Right lobe of liver (tissue), 6 donors: ENCODE measurements at regions not wholly inside any gene's neighbourhood (a gene's known extent, or its start where the extent isn't known, plus 50 kb on each side); places are given as distances from the start of the nearest gene placed in this dataset.

ENCODE experiments used
- ATAC-seq, 4 donors: fragments of 200-7000 bp; cut with Tn5 transposase; one replicate each; pipeline ENCODE4 v1.9.1; 2020; ENCODE audit warnings: mild to moderate bottlenecking in 4 of 4, moderate library complexity in 4 of 4
- DNase-seq, 3 donors: peaks; one replicate each; pipeline ENCODE4 v3.0.0-alpha.2; 2020
- H3K27ac ChIP-seq, 3 donors: fragments of 200-600 bp; one replicate each; pipeline ENCODE4 v1.8.0; 2022
- H3K27me3 ChIP-seq, 2 donors: fragments of 200-600 bp; one replicate each; pipeline ENCODE4 v1.8.0; 2022
- H3K36me3 ChIP-seq, 4 donors: fragments of 200-600 bp; sonication (generic) in 1 of 4; one replicate each; pipeline versions ENCODE4 v1.5.1 to v1.8.0; 2017 to 2022; ENCODE audit warnings: control low read depth in 1 of 4
- H3K4me1 ChIP-seq, 4 donors: fragments of 200-600 bp; sonication (generic) in 1 of 4; one replicate each; pipeline versions ENCODE4 v1.5.1 to v1.8.0; 2017 to 2022; ENCODE audit warnings: control low read depth in 1 of 4
- H3K4me3 ChIP-seq, 3 donors: fragments of 200-600 bp; one replicate each; pipeline ENCODE4 v1.8.0; 2022
- H3K9me3 ChIP-seq, 4 donors: fragments of 200-600 bp; sonication (generic) in 1 of 4; one replicate each; pipeline versions ENCODE4 v1.5.1 to v1.8.0; 2017 to 2022; ENCODE audit warnings: control low read depth in 1 of 4
- POLR2A ChIP-seq: fragments of 450-650 bp; IDR thresholded peaks from one replicate; pipeline ENCODE4 v1.6.1; 2017; ENCODE audit warnings: antibody characterized with exemption, mild to moderate bottlenecking
- WGBS: methylation state at CpG from one replicate; pipeline ENCODE4 v1.1.6; 2018; ENCODE audit warnings: low coverage, low lambda C conversion rate; ENCODE audit not compliant: insufficient coverage; ENCODE audit errors: missing lambda C conversion rate; 5-methylcytosine and 5-hydroxymethylcytosine counted together
- intact Hi-C, 2 donors: fragments of 100-400 bp; cut with DNase I; formaldehyde crosslinking; loops; one replicate each; pipeline versions ENCODE4 v1.11.2 to v1.14.1; 2022
- TF ChIP-seq, protein P1 (sequence below), 4 donors: fragments of 200-600 bp in 3 of 4; fragments of 450-650 bp in 1 of 4; IDR thresholded peaks; one replicate each; pipeline versions ENCODE4 v1.5.1 to v1.8.0; 2016 to 2022; ENCODE audit warnings: antibody characterized with exemption in 4 of 4, mild to moderate bottlenecking in 2 of 4
- donor health status: DM: no; HTN: yes; CAD: no.
- donor health status: DM: no; HTN: no; CAD: no.
- donor health status: DM: no; HTN: no; CAD: no.
- donor health status: DM: no; HTN: yes; CAD: no.
- donor health status: DM: no; HTN: yes; CAD: no.

DNA sequence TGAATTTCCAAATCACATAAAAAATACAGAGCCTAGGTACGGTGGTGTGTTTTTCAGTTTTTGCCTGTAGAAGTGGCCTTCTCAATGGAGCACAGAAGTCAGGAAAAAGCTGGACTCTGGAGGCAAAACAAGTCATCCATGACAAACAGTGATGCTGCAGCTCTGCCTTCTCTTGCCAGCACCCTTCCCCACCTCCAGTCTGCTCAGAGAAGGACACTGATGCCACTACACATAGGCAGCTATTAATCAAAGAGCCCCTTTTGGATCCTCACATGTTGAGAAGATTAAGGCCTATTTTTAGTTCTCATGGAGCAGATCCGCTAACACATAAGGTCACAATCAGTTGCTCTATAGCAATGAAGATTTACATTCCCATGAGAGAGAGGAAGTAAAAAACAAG, 181.6 kb upstream of the GALNT5 start:
- H3K4me3 ChIP-seq = no peak overlapping the region
- TF ChIP-seq, protein P1, sequence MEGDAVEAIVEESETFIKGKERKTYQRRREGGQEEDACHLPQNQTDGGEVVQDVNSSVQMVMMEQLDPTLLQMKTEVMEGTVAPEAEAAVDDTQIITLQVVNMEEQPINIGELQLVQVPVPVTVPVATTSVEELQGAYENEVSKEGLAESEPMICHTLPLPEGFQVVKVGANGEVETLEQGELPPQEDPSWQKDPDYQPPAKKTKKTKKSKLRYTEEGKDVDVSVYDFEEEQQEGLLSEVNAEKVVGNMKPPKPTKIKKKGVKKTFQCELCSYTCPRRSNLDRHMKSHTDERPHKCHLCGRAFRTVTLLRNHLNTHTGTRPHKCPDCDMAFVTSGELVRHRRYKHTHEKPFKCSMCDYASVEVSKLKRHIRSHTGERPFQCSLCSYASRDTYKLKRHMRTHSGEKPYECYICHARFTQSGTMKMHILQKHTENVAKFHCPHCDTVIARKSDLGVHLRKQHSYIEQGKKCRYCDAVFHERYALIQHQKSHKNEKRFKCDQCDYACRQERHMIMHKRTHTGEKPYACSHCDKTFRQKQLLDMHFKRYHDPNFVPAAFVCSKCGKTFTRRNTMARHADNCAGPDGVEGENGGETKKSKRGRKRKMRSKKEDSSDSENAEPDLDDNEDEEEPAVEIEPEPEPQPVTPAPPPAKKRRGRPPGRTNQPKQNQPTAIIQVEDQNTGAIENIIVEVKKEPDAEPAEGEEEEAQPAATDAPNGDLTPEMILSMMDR (IDR thresholded peaks at IDR 0.05) = no peak
- TF ChIP-seq POLR2A = no peak
- no peaks in the 10 kb centered on the region for H3K36me3 ChIP-seq
- 74% methylated on average over 2 of the region's 2 CpGs for WGBS
- H3K4me1 ChIP-seq = no peaks in the 10 kb centered on the region
- intact Hi-C loops = no loop called here
- H3K27ac ChIP-seq = no peak overlapping the region
- no peaks in the 10 kb centered on the region for H3K27me3 ChIP-seq
- no peak for ATAC-seq
- no peaks in the 10 kb centered on the region for H3K9me3 ChIP-seq
- no peak for DNase-seq

DNA sequence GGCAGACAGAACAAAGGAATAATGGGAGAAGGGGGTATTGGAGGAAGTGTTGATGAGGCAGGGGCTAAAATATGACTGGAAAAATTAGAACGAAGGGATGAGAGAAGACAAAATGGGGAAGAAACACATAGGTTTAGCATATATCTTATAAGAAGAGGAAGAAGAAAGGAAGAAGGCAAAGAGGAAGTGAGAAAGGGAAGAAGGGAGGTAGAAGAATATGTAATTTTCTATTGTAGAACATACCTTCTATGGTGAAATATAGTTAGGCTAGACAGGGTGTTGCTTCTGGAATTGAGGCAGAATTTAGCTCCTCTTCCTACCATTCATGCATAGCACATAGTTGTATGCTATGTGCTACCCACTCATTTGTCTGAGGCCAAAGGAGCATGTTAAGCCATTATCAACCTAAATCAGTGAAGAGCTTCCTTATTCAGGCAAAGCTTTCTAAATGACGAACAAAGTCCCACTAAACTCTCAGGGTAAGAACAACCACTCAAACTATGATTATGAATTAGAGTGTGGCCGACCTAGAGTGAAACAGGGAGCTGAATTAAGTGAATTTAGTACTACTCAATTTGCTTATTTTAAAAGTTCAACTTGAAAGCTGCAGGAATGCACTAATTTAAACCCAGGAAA, 180.9 kb upstream of the GALNT5 start:
- WGBS = 37% methylated on average over 3 of the region's 3 CpGs
- ATAC-seq = no peak
- intact Hi-C loops = no loop called here
- DNase-seq = no peak
- Histone ChIP-seq H3K4me1 (no peaks in the 10 kb centered on the region), H3K9me3 (no peaks in the 10 kb centered on the region), H3K27ac (no peak overlapping the region), H3K36me3 (no peaks in the 10 kb centered on the region), H3K4me3 (no peak overlapping the region), H3K27me3 (no peaks in the 10 kb centered on the region)
- TF ChIP-seq, protein P1 (IDR thresholded peaks at IDR 0.05) = no peak
- TF ChIP-seq POLR2A = no peak

DNA sequence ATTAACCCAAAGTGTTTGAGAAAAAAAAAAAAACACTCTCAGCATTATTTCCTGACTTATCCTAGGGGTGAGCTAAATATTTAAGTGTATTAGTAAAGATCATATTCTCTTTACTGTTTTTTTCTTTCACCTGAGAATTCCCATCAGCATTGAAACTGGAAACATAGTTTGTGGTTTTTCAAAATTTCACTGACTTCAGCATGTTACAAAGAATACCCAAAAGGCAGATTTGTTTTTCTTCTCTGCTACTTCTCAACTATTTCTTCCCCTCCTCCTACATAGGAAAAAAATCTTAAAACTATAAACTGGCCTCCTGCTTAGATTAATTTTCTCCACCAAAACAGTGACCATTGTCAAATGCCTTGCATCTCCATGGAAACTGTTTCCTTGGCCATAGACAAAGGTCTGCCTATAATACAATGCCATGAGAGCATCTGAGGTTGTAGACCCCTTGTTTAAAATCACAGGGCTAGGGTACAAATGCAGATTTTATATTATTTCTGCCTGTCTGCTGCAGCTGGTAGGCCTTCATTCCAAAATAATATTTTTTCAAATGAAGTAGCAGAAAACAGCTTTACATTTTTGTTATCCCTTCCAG, 179.7 kb upstream of the GALNT5 start:
- intact Hi-C loops = no loop called here
- Histone ChIP-seq H3K4me1 (no peaks in the 10 kb centered on the region), H3K4me3 (no peak overlapping the region), H3K27me3 (no peaks in the 10 kb centered on the region), H3K27ac (no peak overlapping the region), H3K9me3 (no peaks in the 10 kb centered on the region), H3K36me3 (no peaks in the 10 kb centered on the region)
- ATAC-seq = no peak
- TF ChIP-seq, protein P1 (IDR thresholded peaks at IDR 0.05) = no peak
- no peak for TF ChIP-seq POLR2A
- no peak for DNase-seq

DNA sequence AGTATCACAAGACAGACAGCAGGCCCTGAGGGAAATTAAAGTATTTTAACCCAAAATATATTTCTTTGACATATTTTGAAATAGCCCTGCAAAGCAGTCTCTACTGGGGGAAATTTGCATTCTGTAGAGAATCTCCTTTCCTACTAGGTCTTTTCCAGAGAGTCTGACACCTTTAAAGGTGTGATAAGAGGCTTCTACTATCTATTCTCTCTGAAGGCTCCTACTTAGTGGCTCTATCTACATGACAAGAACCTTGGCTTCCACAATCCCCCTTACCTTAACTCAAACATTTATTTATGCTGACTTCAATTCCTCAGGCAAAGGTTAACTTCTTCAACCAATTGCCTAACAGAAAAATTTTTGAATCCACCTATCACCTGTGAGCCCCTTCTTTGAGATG, 174.6 kb upstream of the GALNT5 start:
- Histone ChIP-seq H3K9me3 (no peaks in the 10 kb centered on the region), H3K27ac (no peak overlapping the region), H3K36me3 (no peaks in the 10 kb centered on the region), H3K27me3 (no peaks in the 10 kb centered on the region), H3K4me1 (no peaks in the 10 kb centered on the region), H3K4me3 (no peak overlapping the region)
- ATAC-seq (no peak), DNase-seq (no peak)
- intact Hi-C loops = no loop called here
- TF ChIP-seq, protein P1 (IDR thresholded peaks at IDR 0.05) = no peak

DNA sequence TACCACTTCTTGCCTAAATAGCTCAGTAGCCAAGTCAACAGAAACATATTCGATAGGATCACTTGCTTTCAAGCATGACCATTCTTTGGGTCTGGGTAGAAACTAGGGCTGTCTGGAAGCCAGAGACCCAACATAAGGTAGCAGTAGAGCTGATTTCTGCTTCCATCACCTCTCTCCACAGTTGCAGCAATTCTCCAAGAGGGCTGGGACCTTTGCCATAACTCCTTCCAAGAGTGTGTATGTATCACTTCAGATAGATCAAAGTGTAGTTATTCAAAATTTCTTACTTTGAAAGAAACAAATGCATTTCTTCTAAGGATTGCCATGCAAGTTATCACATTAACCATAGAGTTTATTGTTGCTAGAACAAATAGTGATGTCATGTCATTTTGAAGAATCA, 172.0 kb upstream of the GALNT5 start:
- Histone ChIP-seq H3K27ac (no peak overlapping the region), H3K27me3 (no peaks in the 10 kb centered on the region), H3K36me3 (no peaks in the 10 kb centered on the region), H3K4me3 (no peak overlapping the region), H3K9me3 (no peaks in the 10 kb centered on the region), H3K4me1 (no peaks in the 10 kb centered on the region)
- TF ChIP-seq, protein P1 (IDR thresholded peaks at IDR 0.05) = no peak
- DNase-seq = no peak
- ATAC-seq = no peak
- intact Hi-C loops = no loop called here
- WGBS = 57% methylated on average over 1 of the region's 1 CpG
